GM12864 (cell line): ENCODE measurements at regions not wholly inside any gene's neighbourhood (a gene's known extent, or its start where the extent isn't known, plus 50 kb on each side); places are given as distances from the start of the nearest gene placed in this dataset.

Experiments used
- DNase-seq: peaks from one replicate; pipeline ENCODE4 v3.0.0-alpha.2; 2011; ENCODE audit warnings: low read depth
- H3K4me3 ChIP-seq: 2 replicates; pipeline ENCODE4 v1.5.1; 2011; ENCODE audit warnings: mild to moderate bottlenecking, low read depth, low read length, control low read depth
- TF ChIP-seq, protein P1 (sequence below): IDR thresholded peaks from 2 replicates; pipeline ENCODE4 v1.5.1; 2011; ENCODE audit warnings: low read depth, mild to moderate bottlenecking, moderate library complexity, low read length, control low read depth, inconsistent platforms; ENCODE audit errors: missing control alignments

GRCh38 chr5:51104556-51104955 is 278.7 kb upstream of the ISL1 start:
- no peak for DNase-seq
- H3K4me3 ChIP-seq: no peak overlapping the region
- TF ChIP-seq, protein P1, sequence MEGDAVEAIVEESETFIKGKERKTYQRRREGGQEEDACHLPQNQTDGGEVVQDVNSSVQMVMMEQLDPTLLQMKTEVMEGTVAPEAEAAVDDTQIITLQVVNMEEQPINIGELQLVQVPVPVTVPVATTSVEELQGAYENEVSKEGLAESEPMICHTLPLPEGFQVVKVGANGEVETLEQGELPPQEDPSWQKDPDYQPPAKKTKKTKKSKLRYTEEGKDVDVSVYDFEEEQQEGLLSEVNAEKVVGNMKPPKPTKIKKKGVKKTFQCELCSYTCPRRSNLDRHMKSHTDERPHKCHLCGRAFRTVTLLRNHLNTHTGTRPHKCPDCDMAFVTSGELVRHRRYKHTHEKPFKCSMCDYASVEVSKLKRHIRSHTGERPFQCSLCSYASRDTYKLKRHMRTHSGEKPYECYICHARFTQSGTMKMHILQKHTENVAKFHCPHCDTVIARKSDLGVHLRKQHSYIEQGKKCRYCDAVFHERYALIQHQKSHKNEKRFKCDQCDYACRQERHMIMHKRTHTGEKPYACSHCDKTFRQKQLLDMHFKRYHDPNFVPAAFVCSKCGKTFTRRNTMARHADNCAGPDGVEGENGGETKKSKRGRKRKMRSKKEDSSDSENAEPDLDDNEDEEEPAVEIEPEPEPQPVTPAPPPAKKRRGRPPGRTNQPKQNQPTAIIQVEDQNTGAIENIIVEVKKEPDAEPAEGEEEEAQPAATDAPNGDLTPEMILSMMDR: no peak

GRCh38 chr5:51109786-51110410 is 273.4 kb upstream of the ISL1 start:
- TF ChIP-seq, protein P1: no peak
- DNase-seq: no peak
- no peak overlapping the region for H3K4me3 ChIP-seq

- DNase-seq: no peak
- TF ChIP-seq, protein P1: no peak
- no peak overlapping the region for H3K4me3 ChIP-seq
These were observed 252.0 kb upstream of the ISL1 start for GRCh38 chr5:51131266-51131665.

DNA sequence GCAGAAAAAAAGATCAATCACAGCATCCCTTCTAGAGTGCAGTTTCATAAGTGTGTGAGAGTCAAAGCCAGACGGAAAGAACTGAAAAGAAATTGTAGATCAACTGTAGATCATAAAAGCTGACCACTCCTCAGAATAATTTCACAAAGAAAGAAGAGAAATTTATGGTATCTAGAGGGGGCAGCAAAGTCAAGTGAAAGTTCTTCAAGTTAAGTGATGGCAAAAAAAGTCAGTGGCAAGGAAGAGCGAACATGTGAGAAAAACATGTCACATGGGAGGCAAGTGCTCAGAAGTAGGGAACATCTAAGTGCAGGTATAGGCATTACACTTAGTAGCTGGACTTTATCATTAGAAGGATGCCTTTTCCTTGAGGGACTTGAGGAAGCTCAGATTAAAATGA is 245.1 kb upstream of the ISL1 start:
- TF ChIP-seq, protein P1: no peak
- no peak overlapping the region for H3K4me3 ChIP-seq
- no peak for DNase-seq

- TF ChIP-seq, protein P1: no peak
- no peak overlapping the region for H3K4me3 ChIP-seq
- no peak for DNase-seq
These were observed 234.8 kb upstream of the ISL1 start for GRCh38 chr5:51148437-51148836.

- TF ChIP-seq, protein P1: no peak
These were observed 227.0 kb upstream of the ISL1 start for GRCh38 chr5:51156222-51156621.

GRCh38 chr5:51156838-51157237 is 226.4 kb upstream of the ISL1 start:
- DNase-seq: no peak
- H3K4me3 ChIP-seq: no peak overlapping the region
- TF ChIP-seq, protein P1: no peak

More at GRCh38 chr5:51156222-51156621, 227.0 kb upstream of the ISL1 start:
- DNase-seq: no peak
- no peak overlapping the region for H3K4me3 ChIP-seq
